GM19395 (cell line): ENCODE measurements at regions not wholly inside any gene's neighbourhood (a gene's known extent, or its start where the extent isn't known, plus 50 kb on each side); places are given as distances from the start of the nearest gene placed in this dataset.

Experiments
- ATAC-seq: cut with Tn5 transposase; IDR thresholded peaks from one replicate; pipeline ENCODE4 v1.9.1; 2021; ENCODE audit warnings: mild to moderate bottlenecking, moderate library complexity; ENCODE audit not compliant: unreplicated experiment

DNA sequence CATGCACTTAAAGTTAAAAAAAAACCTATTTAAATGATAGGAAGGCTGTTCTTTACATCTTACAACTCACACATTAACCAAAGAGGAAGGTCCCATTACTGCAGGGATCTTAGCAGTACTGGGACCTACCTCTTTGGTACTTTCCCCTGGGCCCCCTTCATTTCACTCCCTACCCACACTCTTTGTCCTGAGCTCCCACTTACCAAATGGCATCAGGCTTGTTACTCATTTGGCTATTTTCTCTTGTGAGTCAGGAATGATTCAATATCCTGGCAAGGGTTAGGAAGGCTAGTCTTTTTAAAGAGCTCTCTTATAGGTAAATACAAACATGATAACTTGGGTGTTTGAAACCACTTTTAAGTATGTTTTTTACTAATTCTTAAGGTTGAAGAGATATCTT is 117.4 kb upstream of the ELL2 start:
- ATAC-seq: no peak

DNA sequence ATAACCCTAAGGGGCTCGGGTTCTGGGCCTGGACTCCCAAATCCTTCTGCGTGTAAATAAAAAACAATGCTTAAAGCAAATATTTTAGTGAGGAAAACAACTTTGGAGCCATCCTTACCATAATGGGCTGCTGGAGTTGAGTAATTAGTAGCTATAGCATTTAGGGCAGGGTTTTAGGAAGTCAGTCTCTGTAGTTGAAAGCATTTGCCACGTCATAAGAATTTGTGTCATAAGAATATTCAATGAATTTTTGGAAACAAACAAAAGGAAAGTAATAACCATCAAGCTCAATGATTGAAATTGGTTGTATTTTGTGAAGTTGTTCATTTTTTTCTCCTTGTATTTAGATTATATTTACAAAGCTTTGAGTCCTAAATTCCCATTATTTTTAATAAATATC is 114.8 kb upstream of the ELL2 start:
- ATAC-seq: no peak

DNA sequence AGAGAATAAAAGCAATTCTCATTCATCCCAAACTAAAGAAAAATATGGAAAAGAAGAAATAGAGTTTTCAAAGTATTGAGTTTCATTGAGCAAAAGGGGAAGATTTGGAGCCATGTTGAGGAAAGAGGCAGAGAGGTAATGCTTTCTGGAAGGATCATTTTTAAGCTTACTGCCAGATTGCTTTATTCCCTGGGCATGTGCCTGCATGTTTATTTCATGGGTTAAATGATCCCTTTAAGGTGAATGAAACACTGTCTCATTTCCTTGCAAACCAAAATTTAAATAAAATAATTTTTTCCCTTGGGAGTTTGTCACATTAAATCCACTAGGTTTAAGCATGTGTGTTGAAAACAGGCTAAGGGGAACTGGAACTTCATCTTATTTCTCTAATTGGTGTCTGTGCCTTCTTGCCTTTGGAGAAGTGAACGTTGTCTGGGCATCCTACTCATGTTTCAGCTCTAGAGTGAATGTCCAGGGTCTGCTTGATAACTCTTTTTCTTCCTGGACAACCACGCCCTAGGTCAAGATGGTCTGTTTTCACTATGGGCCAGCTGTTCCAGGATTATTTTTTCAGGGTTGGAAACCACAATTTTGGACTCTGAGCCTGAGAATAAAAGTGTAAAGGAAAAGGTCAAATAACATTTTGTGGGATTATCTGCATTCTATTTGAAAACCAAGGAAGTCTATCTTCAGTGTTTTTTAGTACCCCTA is 114.1 kb upstream of the ELL2 start:
- ATAC-seq: no peak

DNA sequence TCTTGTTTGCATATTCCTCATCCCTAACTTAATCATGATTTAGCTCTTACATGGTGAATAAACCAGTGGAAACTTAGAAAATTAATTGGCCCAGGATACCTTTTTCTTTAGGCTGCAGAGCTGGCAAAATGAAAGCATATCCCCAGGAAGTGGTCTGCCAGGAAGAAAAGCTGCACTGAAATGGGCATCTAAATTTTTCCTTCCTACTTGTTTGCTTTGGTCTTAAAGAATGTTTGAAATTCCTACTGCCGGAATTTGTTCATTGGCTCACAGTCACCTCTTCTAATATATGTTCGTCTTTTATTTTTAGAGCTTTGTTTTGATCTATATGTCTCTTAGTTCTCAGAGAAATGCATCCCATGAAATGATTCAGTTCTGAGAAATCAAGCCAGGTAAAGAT is 113.2 kb upstream of the ELL2 start:
- ATAC-seq: no peak

DNA sequence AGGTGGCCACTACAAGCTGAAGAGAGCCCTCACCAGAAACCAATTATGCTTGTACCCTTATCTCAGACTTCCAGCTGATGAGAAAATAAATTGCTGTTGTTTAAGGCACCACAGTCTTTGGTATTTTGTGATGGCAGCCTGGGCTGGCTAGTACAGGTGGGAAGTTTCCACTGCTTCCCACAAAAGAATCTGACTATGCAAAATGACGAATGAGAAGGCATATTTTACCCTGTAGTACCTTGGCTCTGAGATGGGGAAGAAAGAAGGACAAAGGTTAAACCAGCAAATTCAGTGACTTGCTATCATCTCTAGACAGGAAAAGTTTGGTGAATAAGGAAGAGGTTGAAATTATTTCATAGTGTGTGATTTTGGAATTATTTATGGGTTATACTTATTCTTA is 112.8 kb upstream of the ELL2 start:
- ATAC-seq: no peak

DNA sequence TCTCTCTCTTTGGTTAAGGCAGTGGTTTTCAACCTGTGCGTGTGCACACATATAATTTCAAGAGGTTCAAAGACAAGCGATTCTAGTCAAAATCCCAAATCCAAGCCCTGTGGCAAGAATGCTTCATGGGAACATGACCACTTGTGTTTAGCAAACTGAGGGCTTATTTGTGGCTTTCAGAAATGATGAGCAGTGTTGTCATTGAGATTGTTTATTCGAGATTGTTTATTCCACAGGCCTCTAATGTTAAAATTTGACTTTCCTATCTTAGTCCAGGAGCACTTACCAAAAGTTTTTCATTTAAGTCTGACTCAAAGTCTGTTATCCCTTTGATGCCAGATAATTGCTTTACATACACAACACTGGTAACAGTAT is 111.1 kb upstream of the ELL2 start:
- ATAC-seq: no peak

DNA sequence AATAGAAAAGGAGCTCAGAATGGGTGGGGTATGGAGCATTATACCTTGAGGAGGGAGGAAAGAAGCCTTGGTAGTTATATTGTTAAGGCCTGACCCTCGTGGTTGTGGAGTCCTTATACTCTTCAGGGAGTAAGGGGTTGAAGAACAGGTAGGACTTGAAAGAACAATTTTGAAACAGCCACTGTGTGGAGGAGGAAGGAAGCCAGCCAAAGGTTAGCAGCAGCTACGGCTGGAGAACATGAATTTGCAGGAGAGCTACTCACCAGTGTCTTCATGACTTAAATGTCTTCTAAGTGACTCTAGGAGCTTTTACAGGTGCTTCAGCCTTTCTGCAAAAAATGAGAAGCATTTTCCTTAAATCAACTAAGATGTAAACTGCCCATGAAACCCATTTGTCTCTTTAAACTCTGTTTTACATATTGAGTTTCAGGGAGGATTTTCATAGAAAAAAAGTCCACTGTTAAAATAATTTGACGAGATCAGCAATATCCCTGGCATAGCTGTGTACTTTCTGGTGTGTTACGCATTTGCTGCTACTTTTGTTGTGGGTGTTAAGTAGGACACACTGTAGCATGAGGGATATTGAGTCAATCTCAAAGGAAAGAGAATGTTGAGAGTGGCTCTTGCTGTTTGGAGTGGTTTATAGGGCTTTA is 110.6 kb upstream of the ELL2 start:
- ATAC-seq: no peak

DNA sequence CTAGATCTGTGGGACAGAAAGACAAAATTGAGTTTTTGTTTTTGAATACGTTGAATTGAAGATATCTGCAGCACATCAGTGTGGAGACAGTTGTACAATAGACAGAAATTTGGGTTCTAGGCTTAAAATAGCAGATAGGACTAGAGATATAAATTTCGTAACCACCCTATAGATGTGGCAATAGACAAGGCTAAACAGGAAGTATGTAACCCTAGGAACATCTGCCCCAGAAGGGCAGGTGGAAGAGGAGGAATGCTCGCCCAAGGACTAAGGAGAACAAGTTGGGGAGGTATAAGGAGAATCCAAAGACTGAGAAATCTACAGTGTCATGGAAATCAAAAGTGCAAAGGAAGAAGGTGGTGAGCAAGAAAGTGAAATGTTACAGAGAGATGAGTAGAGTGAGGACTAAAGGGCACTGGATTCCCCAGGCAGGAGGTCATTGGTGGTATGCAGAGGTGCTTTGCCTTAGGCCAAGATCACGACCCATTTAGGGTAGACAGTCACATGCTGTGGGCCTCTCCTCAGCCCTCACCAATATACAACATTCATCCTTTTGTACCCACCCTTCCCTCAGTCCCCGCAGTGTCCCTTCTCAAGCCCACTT is 109.1 kb upstream of the ELL2 start:
- no peak for ATAC-seq

DNA sequence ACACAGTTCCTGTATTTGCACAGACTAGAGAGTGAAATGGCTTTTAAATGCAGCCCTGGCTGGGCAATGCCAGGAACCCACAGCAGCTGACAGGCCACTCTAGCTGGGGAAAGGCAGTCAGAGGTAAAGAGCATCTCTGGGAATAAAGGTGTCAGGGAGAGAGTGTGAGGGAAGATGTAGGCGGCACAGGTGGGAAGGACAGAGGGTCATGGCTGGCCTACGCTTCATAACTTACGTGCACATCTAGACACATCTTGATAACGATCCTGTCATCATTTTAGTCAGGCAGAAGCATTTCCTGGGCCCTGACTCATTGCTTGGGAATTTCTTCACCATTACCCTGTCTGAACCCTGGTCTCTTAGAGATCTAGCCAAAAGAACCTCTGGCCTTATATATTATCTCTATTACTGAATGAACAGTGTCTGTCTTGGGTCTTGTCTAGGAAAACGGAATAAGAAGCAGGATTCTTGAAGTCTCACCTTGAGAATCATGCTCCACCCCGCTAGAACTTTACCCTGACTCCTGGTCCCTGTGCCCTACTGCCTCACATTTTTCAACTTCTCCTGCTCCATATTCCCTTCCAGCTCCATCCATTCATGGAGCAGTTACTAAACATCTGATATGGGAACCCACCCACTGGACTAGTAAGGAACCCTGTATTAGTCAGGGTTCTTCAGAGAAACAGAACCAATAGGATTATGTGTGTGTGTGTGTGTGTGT is 106.4 kb upstream of the ELL2 start:
- ATAC-seq: no peak

DNA sequence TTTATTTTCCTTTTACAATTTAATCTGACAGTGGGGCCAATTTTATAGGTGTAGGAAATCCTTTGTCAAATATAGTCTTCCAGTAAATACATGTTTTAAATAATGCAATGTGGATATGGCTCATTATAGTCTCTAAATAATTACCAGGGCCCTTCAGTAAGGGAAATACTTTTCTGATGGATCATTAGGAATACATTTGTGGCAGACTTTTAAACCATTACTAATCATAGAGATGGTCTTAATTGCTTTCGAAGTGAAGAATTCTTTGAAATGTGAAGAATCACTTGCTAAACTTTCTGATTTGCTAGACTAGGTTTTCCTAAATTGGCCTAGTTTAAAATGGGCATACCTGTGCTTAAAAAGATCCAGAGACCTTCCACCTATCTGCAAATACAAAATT is 105.6 kb upstream of the ELL2 start:
- no peak for ATAC-seq

DNA sequence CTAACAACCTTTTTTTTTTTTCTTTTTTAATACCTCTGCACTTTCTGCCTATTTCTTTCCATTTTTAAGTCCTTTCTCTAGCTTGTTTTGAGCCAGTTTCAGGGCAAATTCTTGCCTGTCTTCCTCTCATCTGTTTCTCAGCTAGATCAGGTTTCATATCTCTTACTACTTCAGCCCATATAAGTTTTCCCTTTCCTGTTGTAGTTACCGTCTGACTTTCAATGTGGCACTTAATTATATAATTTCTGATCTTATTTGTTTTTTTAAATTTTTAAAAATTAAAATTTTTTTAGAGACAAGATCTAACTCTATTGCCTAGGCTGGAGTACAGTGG is 104.7 kb upstream of the ELL2 start:
- no peak for ATAC-seq

DNA sequence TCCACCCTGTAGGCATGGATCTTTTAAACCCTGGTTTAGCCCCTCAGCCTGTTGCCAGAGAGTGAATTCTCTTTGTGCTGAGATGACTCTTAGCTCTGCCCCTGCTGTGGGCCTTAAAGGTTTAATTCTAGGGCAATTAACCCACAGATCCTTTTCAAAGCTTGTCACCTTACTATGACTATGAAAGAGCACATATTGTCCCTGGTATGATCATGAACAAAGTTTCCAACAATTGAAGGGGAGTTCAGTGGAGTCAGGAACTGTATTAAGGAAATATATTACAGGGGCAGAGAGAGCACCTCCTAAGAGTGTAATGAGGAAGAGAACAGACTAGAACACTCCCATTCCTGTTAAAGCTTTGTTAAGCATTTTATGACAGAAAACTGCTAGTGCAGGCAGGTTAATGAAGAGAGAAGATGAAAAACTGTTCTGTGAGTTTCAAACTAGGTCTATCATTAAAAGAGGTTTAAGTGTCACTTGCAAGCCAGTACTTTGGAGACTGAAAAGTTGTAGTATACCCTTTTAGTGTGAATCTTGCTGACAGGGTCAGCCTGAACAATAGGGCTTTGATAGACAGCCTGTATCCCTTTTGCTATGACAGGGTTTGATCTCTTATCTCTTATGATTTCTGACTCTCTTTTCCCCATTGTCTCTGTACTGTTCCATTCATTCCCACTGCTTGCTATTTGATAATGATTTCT is 104.2 kb upstream of the ELL2 start:
- ATAC-seq: no peak

DNA sequence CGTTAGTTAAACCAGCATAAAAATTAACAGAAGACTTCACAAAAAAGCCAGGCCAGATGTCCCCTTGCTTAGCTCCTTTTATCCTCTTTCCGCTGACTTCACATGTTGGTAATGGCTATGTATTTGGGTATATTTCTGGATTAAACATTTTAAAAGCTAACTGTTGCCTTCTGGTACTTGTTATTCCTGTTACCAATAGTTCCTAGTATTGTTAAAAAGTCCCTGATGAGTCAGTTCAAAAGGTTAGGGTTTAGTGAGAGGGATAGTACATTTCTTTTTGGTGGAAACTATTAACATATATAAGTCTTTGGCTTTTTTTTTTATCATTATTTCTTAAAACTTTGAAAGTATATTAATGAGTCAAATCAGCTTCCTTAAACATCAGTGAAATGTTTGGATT is 103.2 kb upstream of the ELL2 start:
- no peak for ATAC-seq

DNA sequence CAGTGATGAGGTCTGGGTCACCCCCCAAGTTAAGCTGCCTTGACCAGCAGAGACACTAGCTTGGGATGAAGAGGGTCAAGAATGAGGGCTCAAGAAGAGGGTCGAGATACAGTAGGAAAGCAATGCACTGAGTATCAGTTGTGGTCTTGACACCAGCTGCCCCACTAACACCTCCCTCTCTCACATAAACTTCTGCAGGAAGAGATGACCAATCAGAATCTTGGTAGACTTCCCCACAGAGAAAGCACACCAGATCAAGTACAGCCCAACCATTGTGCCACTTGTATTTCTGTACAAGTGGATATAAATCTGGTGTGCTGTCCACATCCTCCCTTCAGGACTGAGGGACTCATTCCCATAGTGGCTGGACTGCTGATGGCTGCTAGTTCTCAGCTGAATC is 101.2 kb upstream of the ELL2 start:
- no peak for ATAC-seq

DNA sequence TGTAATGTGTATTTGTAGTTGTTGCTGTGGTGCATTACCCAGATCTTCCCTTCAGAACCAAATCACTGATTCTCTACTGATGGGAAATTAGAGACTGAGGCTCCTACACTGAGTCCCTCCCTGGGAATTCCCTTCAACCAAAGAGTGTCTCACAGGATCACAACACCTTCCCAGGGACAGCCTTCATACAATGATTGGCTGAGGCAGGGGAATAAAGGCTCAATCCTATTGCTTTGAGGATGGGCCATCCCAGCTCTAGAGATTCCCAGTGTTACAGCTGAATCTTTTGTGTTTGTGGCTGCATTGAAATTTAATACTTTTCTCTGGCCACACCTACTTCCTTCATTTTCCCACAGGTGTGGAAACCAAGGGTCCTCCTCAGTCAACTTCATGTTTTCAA is 96.4 kb upstream of the ELL2 start:
- no peak for ATAC-seq

DNA sequence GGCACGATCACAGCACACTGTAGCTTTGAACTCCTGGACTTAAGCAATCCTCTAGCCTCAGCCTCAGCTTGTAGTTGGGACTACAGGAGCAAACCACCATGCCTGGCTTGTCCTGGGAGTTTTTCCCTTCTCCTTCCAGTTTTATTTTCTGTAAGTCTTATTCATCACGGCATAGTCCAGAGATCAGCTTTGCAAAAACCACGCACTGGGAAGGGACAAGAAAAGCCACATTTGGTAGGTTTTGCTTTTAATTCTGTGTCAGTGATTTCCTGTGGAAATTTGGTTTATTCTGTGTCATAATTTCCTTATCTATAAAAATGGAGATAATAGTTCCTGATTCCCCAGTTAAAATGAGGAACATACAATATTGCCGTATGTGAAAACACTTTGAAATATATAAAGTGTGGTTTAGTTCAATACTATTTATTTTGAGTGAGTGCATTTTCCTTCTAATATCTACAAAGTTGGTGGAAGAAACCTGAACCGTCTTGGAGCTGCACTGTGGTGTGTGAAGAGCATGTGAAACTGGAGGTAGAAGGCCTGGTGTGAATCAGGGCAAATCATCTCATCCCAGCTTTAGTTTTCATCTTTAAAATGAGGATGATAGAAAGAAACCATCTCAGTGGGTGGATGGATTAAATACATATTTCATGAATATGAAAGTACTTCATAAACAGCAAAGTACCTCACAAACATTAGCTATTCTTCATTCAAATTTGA is 92.8 kb upstream of the ELL2 start:
- ATAC-seq: no peak

DNA sequence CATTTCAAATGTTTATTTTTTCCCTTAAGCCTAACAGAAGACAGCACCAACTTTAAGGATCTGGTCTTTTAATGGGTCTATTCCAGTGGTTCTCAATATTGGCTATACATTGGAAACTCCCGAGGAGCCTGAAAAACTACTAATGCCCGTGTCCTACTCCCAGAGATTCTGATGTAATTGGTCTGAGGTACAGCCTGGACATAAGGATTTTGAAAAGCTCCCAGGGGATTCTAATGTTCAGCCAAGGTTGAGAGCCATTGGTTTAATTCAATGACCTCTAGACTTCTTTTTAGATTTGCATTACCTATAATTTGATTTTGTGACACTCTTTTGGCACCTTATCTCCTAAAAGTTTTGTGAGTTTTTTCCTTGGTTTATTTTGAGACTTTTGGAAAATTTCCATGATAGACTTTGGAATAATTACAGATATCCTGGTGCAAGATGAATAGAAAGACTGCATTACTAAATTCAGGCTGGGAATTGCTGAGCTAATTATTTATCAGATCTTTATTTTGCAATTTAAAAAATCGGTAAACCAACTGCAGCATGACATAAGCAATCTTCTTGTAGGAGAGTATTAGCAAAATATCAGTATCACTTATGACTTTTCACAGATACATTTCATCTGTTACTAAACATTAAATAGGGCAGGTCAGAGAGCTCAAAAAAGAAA is 91.5 kb upstream of the ELL2 start:
- ATAC-seq: no peak

DNA sequence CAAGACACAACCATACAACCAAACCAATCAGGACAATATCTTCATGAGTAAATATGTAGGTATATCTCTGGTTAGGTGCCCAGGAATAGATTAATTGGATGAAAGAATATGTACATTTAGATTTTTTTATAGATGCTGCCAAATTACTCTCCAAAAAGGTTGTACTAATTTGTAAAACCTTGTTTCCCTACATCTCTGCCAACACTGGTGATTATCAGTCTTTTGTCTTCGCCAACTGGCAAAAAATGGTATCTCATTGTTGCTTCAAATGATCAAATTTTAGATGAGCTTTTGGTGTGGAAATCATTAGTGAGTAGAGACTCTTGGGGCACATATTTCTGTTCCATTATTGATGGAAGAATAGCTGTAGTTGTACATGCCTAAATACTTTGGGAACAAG is 90.7 kb upstream of the ELL2 start:
- no peak for ATAC-seq

DNA sequence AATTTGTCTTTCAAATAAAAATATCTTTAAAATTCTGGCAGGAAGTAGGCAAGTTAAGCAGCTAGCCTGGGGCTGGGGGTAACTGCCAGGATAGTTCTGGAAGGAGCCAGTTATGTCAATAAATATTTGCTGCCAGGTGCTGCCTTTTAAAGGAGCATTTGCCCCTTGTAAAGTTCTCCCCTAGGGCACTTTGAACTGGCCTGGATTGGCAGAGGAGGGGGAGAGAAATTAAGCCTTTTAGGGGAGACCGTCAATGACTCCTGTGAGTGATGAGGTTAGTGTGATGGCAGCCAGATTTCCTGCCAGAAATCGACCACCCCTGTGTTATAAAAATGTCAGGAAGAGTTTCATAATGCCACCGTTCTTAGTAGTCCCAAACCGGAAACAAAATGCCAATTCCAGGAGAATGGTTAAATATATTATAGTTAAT is 89.8 kb upstream of the ELL2 start:
- no peak for ATAC-seq

DNA sequence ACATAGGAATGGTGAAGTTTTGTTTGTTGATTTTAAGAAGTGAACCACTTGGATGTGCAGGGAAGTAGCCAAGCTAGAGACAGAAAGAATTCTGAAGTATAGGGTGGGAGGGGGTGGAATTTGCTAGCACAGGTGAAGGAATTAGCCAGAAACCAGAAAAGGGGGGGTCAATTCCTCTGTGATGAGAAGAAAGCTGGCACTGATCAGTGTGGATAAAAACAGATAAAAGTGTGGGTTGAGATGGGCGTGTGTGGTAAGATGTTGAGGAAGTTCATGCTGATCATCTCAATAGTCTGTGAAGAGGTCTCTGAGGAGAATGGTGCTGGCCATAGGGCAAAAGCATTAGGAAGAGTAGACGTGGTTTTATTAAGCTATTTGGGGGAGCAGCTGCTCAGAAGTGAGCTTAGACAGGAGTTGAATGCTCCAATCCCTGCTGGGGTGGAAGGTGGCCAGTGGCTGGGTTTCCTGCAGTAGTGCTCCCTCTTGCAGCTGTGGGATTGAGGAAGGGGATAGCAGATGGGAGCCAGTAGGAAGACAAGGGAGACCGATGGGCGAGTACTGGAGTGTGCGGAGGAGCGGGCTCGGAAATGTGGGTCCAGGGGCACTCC is 88.7 kb upstream of the ELL2 start:
- no peak for ATAC-seq
